ENCODE measurements at regions not wholly inside any gene's neighbourhood (a gene's known extent, or its start where the extent isn't known, plus 50 kb on each side); places are given as distances from the start of the nearest gene placed in this dataset.

DNA sequence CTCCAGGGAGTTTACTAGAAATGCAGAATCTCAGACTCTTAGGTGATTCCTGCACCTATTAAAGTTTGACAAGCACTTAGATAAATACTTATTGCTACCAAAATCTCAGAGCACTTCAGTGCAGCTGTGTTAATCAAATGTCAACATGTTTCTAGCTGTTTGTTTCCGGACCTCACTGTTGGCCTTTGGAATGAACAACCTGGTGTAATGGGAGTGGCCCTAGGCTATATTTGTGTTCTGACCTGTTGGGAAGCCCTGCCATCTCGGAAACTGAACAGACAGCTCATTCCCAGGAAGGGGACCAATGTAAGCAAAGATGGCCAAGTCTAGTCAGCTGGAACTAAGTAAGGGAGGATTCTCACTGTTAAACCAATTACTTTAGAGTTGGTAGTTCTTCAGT is 145.0 kb upstream of the SLC28A3 start:
- TF ChIP-seq, protein P1, sequence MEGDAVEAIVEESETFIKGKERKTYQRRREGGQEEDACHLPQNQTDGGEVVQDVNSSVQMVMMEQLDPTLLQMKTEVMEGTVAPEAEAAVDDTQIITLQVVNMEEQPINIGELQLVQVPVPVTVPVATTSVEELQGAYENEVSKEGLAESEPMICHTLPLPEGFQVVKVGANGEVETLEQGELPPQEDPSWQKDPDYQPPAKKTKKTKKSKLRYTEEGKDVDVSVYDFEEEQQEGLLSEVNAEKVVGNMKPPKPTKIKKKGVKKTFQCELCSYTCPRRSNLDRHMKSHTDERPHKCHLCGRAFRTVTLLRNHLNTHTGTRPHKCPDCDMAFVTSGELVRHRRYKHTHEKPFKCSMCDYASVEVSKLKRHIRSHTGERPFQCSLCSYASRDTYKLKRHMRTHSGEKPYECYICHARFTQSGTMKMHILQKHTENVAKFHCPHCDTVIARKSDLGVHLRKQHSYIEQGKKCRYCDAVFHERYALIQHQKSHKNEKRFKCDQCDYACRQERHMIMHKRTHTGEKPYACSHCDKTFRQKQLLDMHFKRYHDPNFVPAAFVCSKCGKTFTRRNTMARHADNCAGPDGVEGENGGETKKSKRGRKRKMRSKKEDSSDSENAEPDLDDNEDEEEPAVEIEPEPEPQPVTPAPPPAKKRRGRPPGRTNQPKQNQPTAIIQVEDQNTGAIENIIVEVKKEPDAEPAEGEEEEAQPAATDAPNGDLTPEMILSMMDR (IDR thresholded peaks at IDR 0.05; ENCODE audit: low read depth, low read length): no peak
- TF ChIP-seq POLR2A (IDR thresholded peaks at IDR 0.05; ENCODE audit: extremely low read depth, insufficient read length): no peak
